GM12878 (cell line): ENCODE measurements at regions not wholly inside any gene's neighbourhood (a gene's known extent, or its start where the extent isn't known, plus 50 kb on each side); places are given as distances from the start of the nearest gene placed in this dataset.

Experiments
- HDGF ChIP-seq: fragments of 450-650 bp; IDR thresholded peaks from 2 replicates; pipeline ENCODE4 v1.6.1; 2016; ENCODE audit warnings: antibody characterized with exemption
- TF ChIP-seq, protein P1 (sequence below), 3 experiments: IDR thresholded peaks in 2 of 3; conservative IDR thresholded peaks in 1 of 3; 2 replicates each; pipeline ENCODE4 v1.5.1; 2011; ENCODE audit warnings: low read depth in 3 of 3, low read length in 3 of 3, mild to moderate bottlenecking in 3 of 3, control low read depth in 2 of 3, moderate library complexity in 2 of 3, inconsistent platforms in 1 of 3, mixed read lengths in 1 of 3; ENCODE audit not compliant: control insufficient read depth in 2 of 3, insufficient read depth in 1 of 3; ENCODE audit errors: extremely low read depth in 1 of 3

DNA sequence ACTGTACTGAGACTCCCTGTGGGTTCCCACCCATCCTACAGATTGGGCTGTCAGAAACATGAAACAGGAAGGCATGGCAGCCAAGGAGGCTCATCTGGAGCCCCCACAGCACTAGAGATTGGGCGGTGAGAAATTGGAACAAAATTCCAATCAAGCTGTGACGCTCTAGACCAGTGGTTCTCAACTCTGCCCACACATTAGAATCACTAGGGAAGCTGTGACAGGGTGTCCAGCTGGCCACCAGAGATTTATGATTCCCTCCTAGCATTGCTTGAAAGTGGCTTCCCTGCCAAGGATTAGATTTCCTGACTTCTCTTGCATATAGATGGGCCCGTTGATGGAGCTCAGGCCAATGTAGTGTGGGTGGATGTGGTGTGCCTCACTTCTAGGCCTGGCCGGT, 187.5 kb upstream of the ZC3H12A start:
- TF ChIP-seq, protein P1, sequence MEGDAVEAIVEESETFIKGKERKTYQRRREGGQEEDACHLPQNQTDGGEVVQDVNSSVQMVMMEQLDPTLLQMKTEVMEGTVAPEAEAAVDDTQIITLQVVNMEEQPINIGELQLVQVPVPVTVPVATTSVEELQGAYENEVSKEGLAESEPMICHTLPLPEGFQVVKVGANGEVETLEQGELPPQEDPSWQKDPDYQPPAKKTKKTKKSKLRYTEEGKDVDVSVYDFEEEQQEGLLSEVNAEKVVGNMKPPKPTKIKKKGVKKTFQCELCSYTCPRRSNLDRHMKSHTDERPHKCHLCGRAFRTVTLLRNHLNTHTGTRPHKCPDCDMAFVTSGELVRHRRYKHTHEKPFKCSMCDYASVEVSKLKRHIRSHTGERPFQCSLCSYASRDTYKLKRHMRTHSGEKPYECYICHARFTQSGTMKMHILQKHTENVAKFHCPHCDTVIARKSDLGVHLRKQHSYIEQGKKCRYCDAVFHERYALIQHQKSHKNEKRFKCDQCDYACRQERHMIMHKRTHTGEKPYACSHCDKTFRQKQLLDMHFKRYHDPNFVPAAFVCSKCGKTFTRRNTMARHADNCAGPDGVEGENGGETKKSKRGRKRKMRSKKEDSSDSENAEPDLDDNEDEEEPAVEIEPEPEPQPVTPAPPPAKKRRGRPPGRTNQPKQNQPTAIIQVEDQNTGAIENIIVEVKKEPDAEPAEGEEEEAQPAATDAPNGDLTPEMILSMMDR (IDR thresholded peaks at IDR 0.05 in 2 of 3, conservative IDR thresholded peaks at IDR 0.05 in 1 of 3; ENCODE audit: control insufficient read depth in 2 of 3, extremely low read depth in 1 of 3, insufficient read depth in 1 of 3, low read depth in 3 of 3, low read length in 3 of 3), result no peak
- no peak for TF ChIP-seq HDGF
